ENCODE measurements at regions not wholly inside any gene's neighbourhood (a gene's known extent, or its start where the extent isn't known, plus 50 kb on each side); places are given as distances from the start of the nearest gene placed in this dataset.

GRCh38 chr5:33254579-33254978 is 186.2 kb upstream of the TARS1 start:
- TF ChIP-seq CTCF (IDR thresholded peaks at IDR 0.05; ENCODE audit: extremely low read depth in 1 of 2, insufficient read depth in 1 of 2, low read depth in 1 of 2, low read length in 2 of 2) (no peak), POLR2AphosphoS5 (IDR thresholded peaks at IDR 0.05; ENCODE audit: insufficient read depth, low read depth, low read length) (no peak), POLR2A (IDR thresholded peaks at IDR 0.05; ENCODE audit: low read depth, low read length) (no peak), JUN (IDR thresholded peaks at IDR 0.05; ENCODE audit: borderline replicate concordance, insufficient read depth, insufficient read length, low read depth) (no peak)

All from endothelial cell of umbilical vein (primary cell).